ENCODE measurements at regions not wholly inside any gene's neighbourhood (a gene's known extent, or its start where the extent isn't known, plus 50 kb on each side); places are given as distances from the start of the nearest gene placed in this dataset.

- TF ChIP-seq CTCF (IDR thresholded peaks at IDR 0.05) = no peak
- TF ChIP-seq EZH2 (IDR thresholded peaks at IDR 0.05; ENCODE audit: borderline replicate concordance, insufficient read depth, low read depth, low read length, poor library complexity, severe bottlenecking) = no peak
Measured at GRCh38 chr2:139885921-139886498, 1105.8 kb upstream of the NXPH2 start.

Measured in B cell (primary cell).